MCF 10A (cell line): ENCODE measurements at regions not wholly inside any gene's neighbourhood (a gene's known extent, or its start where the extent isn't known, plus 50 kb on each side); places are given as distances from the start of the nearest gene placed in this dataset.

Experiments used
- BruUV-seq: library from RNA; stranded (reverse); fragments of 400-500 nt; replicated peaks from 2 replicates; lab custom pipeline; 2021; lab: Mats Ljungman, UMichigan
- CTCF ChIA-PET: fragments of 300-600 bp; sonication (Branson Sonifier 250); formaldehyde crosslinking; extraction: SDS; loops from one replicate; lab custom pipeline; 2021; ENCODE audit warnings: antibody characterized with exemption, inconsistent platforms; lab: Yijun Ruan, JAX
- POLR2A ChIA-PET: fragments of 300-600, 350-650 bp; sonication (Branson Sonifier 250); formaldehyde crosslinking; extraction: SDS; loops from one replicate; lab custom pipeline; 2020; ENCODE audit warnings: antibody characterized with exemption, inconsistent platforms; lab: Yijun Ruan, JAX
- DNase-seq: peaks from one replicate; pipeline ENCODE4 v3.0.0-alpha.2; 2018; ENCODE audit not compliant: unreplicated experiment
- H3K27ac Mint-ChIP-seq: one replicate; pipeline ENCODE4 v1.8.0; 2022; ENCODE audit warnings: mild to moderate bottlenecking, low read depth, mixed read lengths; ENCODE audit not compliant: unreplicated experiment
- H3K27me3 Mint-ChIP-seq: one replicate; pipeline ENCODE4 v1.8.0; 2022; ENCODE audit warnings: mixed read lengths; ENCODE audit not compliant: insufficient read depth, unreplicated experiment
- H3K36me3 Mint-ChIP-seq: one replicate; pipeline ENCODE4 v1.8.0; 2022; ENCODE audit warnings: mild to moderate bottlenecking, moderate library complexity, mixed read lengths; ENCODE audit not compliant: insufficient read depth, unreplicated experiment
- H3K4me1 Mint-ChIP-seq: one replicate; pipeline ENCODE4 v1.8.0; 2022; ENCODE audit warnings: mixed read lengths; ENCODE audit not compliant: insufficient read depth, unreplicated experiment
- H3K4me3 Mint-ChIP-seq: one replicate; pipeline ENCODE4 v1.8.0; 2022; ENCODE audit warnings: mild to moderate bottlenecking, moderate library complexity, mixed read lengths; ENCODE audit not compliant: unreplicated experiment
- H3K9me3 Mint-ChIP-seq: one replicate; pipeline ENCODE4 v1.8.0; 2022; ENCODE audit warnings: mixed read lengths; ENCODE audit not compliant: unreplicated experiment
- intact Hi-C: fragments of 100-400 bp; cut with micrococcal nuclease; formaldehyde crosslinking; loops from 2 replicates; pipeline ENCODE4 v1.14.1; 2022
- TF ChIP-seq, protein P1 (sequence below): fragments of 200-600 bp; IDR thresholded peaks from one replicate; pipeline ENCODE4 v1.8.0; 2022; ENCODE audit warnings: antibody characterized with exemption, mild to moderate bottlenecking; ENCODE audit not compliant: unreplicated experiment

DNA sequence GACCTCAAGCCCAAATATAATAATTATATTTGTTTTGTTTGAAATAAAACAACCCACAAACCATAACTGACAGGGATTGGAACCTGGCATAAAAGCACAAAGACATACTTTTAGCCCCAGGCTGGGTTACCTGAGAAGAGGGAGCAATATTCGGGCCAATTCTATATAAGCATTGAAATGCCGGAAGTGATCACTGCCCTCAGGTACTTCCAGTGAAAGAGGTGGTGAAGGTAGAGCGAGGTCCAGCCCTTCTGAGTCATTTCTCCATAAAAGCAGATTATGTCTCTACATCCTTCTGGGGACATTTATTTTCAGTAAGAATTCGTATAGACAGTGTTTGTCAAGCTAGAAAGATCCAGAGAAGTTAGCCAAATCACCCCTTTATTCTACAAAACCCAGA lies 59.6 kb downstream of the GCNT4 start:
- no peak overlapping the region for H3K4me3 Mint-ChIP-seq
- peaks cover 5% of the 10 kb centered on the region for H3K36me3 Mint-ChIP-seq
- no peaks in the 10 kb centered on the region for H3K27me3 Mint-ChIP-seq
- TF ChIP-seq, protein P1, sequence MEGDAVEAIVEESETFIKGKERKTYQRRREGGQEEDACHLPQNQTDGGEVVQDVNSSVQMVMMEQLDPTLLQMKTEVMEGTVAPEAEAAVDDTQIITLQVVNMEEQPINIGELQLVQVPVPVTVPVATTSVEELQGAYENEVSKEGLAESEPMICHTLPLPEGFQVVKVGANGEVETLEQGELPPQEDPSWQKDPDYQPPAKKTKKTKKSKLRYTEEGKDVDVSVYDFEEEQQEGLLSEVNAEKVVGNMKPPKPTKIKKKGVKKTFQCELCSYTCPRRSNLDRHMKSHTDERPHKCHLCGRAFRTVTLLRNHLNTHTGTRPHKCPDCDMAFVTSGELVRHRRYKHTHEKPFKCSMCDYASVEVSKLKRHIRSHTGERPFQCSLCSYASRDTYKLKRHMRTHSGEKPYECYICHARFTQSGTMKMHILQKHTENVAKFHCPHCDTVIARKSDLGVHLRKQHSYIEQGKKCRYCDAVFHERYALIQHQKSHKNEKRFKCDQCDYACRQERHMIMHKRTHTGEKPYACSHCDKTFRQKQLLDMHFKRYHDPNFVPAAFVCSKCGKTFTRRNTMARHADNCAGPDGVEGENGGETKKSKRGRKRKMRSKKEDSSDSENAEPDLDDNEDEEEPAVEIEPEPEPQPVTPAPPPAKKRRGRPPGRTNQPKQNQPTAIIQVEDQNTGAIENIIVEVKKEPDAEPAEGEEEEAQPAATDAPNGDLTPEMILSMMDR, result no peak
- ChIA-PET CTCF (interaction anchor here (0.6 kb wide), 1 partner anchor 73 kb away, joined by 3 read pairs; no protein-coding TSS in a partner anchor), POLR2A (interaction anchor here (1.1 kb wide), 1 partner anchor 44 kb away, joined by 3 read pairs; no protein-coding TSS in a partner anchor)
- BruUV-seq, result no TSS peak
- DNase-seq, result peak; percentile 1
- intact Hi-C loops, result no loop called here
- no peaks in the 10 kb centered on the region for H3K9me3 Mint-ChIP-seq
- no peaks in the 10 kb centered on the region for H3K4me1 Mint-ChIP-seq
- H3K27ac Mint-ChIP-seq, result no peak overlapping the region

DNA sequence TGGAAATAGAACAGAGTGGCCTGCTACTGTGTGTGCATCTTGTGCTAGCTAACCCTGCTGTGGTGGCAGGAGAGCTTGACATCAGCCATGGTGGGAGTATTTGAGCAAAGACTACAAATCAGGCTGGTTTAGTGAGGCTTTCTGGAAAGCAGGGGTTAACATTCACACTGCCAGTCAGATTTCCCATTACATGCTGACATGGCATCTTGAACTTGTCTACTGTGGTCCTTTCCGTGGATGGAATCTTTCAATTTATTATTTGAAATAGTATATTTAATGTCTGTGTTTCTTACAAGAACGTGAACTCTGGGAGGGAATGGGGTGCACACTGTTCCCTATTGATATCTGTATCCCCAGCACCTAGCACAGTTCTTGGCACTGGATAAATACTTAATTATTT lies 60.8 kb downstream of the GCNT4 start:
- Mint-ChIP-seq H3K4me1 (no peaks in the 10 kb centered on the region), H3K9me3 (no peaks in the 10 kb centered on the region), H3K36me3 (no peaks in the 10 kb centered on the region), H3K27me3 (no peaks in the 10 kb centered on the region), H3K27ac (no peak overlapping the region), H3K4me3 (no peak overlapping the region)
- TF ChIP-seq, protein P1, result no peak
- no TSS peak for BruUV-seq
- intact Hi-C loops, result no loop called here
- ChIA-PET CTCF (no interaction called here), POLR2A (interaction anchor here (1.1 kb wide), 1 partner anchor 45 kb away, joined by 3 read pairs; no protein-coding TSS in a partner anchor)
- no peak for DNase-seq

DNA sequence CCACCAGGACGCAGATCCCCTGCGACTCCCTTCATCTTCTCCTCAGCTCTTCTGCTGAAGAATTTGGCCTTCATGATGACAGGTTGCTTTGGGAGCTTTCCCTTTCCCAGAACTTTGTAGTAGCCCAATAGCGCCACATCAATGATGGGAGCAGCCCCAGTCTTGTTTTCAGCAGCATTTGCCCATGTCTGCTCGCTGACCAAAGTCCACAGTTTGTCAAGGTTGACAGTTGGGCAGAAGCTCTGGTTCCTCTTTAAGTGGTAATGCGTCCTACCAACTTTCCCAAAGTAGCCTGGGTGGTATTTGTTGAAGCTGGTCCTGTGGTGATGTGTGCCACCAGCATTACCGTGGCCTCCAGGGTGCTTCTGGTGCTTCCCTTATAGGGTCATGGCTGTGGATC lies 62.2 kb downstream of the GCNT4 start:
- no peak overlapping the region for H3K4me3 Mint-ChIP-seq
- intact Hi-C loops, result no loop called here

DNA sequence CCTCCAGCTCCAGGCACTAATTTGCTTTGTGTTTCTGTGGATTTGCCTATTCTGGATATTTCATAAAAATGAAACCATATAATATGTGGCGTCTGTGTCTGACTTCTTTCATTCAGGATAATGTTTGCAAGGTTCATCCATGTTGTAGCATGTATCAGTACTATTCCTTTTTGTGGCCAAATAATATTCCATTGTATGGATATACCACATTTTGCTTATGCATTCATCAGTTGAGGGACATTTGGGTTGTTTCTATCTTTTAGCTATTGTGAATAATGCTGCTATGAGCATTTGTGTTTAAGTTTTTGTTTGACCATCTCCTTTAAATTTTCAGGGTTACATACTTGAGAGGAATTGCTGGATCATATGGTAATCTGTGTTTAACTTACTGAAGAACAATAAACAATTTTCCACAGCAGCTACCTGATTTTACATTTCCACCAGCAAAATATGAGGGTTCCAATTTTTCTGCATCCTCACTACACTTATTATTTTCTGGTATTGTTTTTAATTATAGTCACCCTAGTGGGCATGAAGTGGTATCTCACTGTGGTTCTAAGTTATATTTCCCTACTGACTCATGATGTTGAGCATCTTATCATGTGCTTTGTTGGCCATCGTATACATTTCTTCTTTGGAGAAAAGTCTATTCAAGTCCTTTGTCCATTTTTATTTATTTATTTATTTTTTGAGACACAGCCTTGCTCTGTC lies 63.9 kb downstream of the GCNT4 start:
- no peak overlapping the region for H3K4me3 Mint-ChIP-seq
- no peak for DNase-seq
- H3K36me3 Mint-ChIP-seq, result no peaks in the 10 kb centered on the region
- ChIA-PET CTCF (interaction anchor here (0.8 kb wide), 1 partner anchor 277 kb away, joined by 3 read pairs; no protein-coding TSS in a partner anchor), POLR2A (no interaction called here)
- no TSS peak for BruUV-seq
- H3K27me3 Mint-ChIP-seq, result no peaks in the 10 kb centered on the region
- intact Hi-C loops, result no loop called here
- no peaks in the 10 kb centered on the region for H3K9me3 Mint-ChIP-seq
- TF ChIP-seq, protein P1, result no peak
- H3K4me1 Mint-ChIP-seq, result no peaks in the 10 kb centered on the region
- no peak overlapping the region for H3K27ac Mint-ChIP-seq

More for the DNA sequence above, 62.2 kb downstream of the GCNT4 start:
- ChIA-PET CTCF (no interaction called here), POLR2A (no interaction called here)
- H3K4me1 Mint-ChIP-seq, result no peaks in the 10 kb centered on the region
- no peak overlapping the region for H3K27ac Mint-ChIP-seq
- TF ChIP-seq, protein P1, result no peak
- H3K9me3 Mint-ChIP-seq, result no peaks in the 10 kb centered on the region
- BruUV-seq, result no TSS peak
- H3K36me3 Mint-ChIP-seq, result no peaks in the 10 kb centered on the region
- H3K27me3 Mint-ChIP-seq, result no peaks in the 10 kb centered on the region
- no peak for DNase-seq
